SH-SY5Y (cell line): ENCODE measurements at regions not wholly inside any gene's neighbourhood (a gene's known extent, or its start where the extent isn't known, plus 50 kb on each side); places are given as distances from the start of the nearest gene placed in this dataset.

Source experiments
- GATA2 ChIP-seq: IDR thresholded peaks from 2 replicates; pipeline ENCODE4 v1.6.1; 2011; ENCODE audit warnings: mild to moderate bottlenecking, low read depth, low read length
- GATA3 ChIP-seq: IDR thresholded peaks from 2 replicates; pipeline ENCODE4 v1.6.1; 2011; ENCODE audit warnings: low read depth, mild to moderate bottlenecking, low read length, moderate library complexity

DNA sequence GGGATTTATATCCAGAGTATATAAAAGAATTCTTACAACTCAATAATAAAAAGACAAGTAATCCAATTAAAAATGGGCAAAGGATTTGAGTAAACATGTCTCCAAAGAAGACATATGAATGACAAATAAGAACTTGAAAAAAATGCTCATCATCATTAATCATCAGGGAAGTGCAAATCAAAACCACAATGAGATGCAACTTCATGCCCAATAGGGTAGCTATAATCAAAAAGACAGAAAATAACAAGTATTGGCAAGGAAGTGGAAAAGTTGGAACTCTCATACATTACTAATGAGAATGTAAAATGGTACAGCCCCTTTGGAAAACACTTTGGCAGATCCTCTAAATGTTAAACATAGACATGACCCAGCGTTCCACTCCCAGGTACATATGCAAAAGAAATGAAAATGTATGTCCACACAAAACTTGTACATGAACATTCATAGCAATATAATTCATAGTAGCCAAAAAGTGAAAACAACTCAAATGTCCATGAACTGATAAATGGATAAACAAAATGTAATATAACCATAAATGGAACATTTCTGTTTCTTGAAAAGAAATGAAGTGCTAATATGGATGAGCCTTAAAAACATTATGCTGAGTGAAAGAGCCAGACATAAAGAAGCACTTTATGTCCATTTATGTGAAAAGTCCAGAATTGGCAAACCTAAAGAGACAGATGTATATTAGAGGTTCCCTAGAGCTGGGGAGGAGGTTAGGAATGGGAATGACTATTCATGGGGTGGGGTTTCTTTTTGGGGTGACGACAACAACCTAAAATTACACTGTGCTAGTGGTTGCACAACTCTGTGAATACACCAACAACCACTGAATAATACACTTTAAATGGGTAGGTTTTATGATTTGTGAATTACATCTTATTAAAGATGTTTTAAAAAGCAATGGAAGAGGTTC lies 259.7 kb downstream of the RHOU start:
- TF ChIP-seq GATA3 (no peak), GATA2 (no peak)
